Neutrophil (primary cell): ENCODE measurements at regions not wholly inside any gene's neighbourhood (a gene's known extent, or its start where the extent isn't known, plus 50 kb on each side); places are given as distances from the start of the nearest gene placed in this dataset.

Experiments
- H3K27ac ChIP-seq: fragments of 200-600 bp; sonication (generic); 2 replicates; pipeline ENCODE4 v1.5.1; 2016; ENCODE audit warnings: mild to moderate bottlenecking, moderate library complexity
- H3K27me3 ChIP-seq: fragments of 200-600 bp; sonication (generic); 2 replicates; pipeline ENCODE4 v1.6.0; 2016; ENCODE audit warnings: mild to moderate bottlenecking
- H3K36me3 ChIP-seq: fragments of 200-600 bp; sonication (generic); 2 replicates; pipeline ENCODE4 v1.5.1; 2017
- H3K4me1 ChIP-seq, 2 experiments: fragments of 200-600 bp in 1 of 2; sonication (generic) in 1 of 2; 1 replicate in 1 of 2; 2 replicates in 1 of 2; pipeline versions ENCODE4 v1.5.1 to v1.6.1; 2013 to 2016; ENCODE audit warnings: low read depth in 1 of 2, low read length in 1 of 2, mild to moderate bottlenecking in 1 of 2, moderate library complexity in 1 of 2; ENCODE audit not compliant: control insufficient read depth in 1 of 2, insufficient read depth in 1 of 2
- H3K4me3 ChIP-seq, 2 experiments: fragments of 200-600 bp in 1 of 2; sonication (generic) in 1 of 2; 1 replicate in 1 of 2; 2 replicates in 1 of 2; pipeline ENCODE4 v1.5.1; 2013 to 2016; ENCODE audit warnings: low read depth in 1 of 2, low read length in 1 of 2, mild to moderate bottlenecking in 1 of 2, moderate library complexity in 1 of 2
- H3K9me3 ChIP-seq: fragments of 200-600 bp; sonication (generic); 2 replicates; pipeline ENCODE4 v1.5.1; 2016
- TF ChIP-seq, protein P1 (sequence below): fragments of 200-600 bp; sonication (generic); IDR thresholded peaks from 2 replicates; pipeline ENCODE4 v1.5.1; 2016; ENCODE audit warnings: antibody characterized with exemption

DNA sequence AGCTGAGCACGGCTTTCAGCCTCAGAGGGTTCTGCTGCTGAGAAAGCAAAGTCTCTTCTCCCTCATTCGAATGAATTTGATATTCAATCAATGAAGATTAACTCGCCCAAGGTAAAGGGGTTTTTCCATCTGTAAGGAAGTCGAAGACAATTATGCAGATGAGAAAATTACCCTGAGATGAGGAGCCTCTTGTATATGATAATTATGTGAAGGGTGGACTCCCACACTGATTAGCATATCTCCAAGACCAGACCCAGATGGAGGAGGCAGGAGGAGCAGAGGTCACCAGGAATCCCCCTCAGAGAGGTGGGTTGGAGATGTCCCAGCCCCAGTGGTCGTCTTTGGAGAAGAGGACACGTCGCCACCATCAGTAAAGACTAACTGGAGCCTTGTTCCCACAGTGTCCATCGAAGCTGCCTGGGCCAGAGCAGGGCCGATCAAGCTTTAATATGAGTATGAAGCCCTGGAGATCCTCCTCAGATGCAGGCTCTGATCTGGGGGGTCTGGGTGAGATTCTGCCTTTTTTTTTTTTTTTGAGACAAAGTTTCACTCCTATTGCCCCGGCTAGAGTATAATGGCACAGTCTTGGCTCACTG is 61.5 kb upstream of the LHX1 start:
- H3K4me1 ChIP-seq = no peaks in the 10 kb centered on the region
- no peak overlapping the region for H3K27ac ChIP-seq
- TF ChIP-seq, protein P1, sequence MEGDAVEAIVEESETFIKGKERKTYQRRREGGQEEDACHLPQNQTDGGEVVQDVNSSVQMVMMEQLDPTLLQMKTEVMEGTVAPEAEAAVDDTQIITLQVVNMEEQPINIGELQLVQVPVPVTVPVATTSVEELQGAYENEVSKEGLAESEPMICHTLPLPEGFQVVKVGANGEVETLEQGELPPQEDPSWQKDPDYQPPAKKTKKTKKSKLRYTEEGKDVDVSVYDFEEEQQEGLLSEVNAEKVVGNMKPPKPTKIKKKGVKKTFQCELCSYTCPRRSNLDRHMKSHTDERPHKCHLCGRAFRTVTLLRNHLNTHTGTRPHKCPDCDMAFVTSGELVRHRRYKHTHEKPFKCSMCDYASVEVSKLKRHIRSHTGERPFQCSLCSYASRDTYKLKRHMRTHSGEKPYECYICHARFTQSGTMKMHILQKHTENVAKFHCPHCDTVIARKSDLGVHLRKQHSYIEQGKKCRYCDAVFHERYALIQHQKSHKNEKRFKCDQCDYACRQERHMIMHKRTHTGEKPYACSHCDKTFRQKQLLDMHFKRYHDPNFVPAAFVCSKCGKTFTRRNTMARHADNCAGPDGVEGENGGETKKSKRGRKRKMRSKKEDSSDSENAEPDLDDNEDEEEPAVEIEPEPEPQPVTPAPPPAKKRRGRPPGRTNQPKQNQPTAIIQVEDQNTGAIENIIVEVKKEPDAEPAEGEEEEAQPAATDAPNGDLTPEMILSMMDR = no peak
- no peaks in the 10 kb centered on the region for H3K36me3 ChIP-seq
- H3K27me3 ChIP-seq = peaks cover 63% of the 10 kb centered on the region
- H3K9me3 ChIP-seq = no peaks in the 10 kb centered on the region
- H3K4me3 ChIP-seq = no peak overlapping the region

DNA sequence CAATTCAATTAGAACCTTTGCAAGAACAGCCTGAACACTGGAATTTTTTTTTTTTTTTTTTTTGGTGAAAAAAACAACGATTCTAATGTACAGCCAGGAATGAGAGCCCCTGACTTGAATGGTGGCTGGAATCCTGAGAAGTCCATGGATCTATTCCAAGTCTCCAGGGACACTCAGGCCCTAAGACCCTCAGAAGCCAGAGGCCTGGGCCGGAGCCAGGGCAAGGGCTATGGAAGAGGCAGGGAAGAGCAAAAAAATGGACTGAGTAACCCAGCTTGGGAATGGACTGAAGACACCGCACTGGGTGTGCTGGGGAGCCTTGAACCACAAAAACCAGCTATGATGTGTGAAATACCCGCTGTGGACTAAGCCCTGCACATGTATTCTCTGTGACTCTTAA is 60.3 kb upstream of the LHX1 start:
- Histone ChIP-seq H3K36me3 (no peaks in the 10 kb centered on the region), H3K9me3 (no peaks in the 10 kb centered on the region), H3K27ac (no peak overlapping the region), H3K4me3 (no peak overlapping the region), H3K27me3 (peaks cover 65% of the 10 kb centered on the region), H3K4me1 (no peaks in the 10 kb centered on the region)
- TF ChIP-seq, protein P1 = no peak

DNA sequence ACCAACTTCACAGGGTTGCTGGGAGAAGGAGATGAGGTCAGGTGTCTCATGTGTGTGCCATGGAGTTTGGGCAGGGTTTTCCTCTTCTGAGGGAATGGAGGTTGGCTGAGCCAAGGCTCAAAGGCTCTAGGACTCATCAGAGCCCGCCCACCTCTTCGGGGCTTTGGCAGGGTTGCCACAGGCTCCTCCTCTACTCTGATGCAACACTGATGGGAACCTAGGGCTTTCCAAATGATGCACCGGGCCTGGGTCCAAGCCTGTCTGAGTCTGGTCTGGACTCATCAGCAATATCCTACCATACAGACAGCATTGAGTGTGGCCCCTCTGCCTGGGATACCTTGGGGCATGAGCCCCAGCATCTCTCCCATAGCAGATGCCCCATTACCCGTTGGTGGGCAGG is 59.5 kb upstream of the LHX1 start:
- no peaks in the 10 kb centered on the region for H3K9me3 ChIP-seq
- TF ChIP-seq, protein P1 = no peak
- no peak overlapping the region for H3K27ac ChIP-seq
- H3K36me3 ChIP-seq = no peaks in the 10 kb centered on the region
- peaks cover 65% of the 10 kb centered on the region for H3K27me3 ChIP-seq
- no peaks in the 10 kb centered on the region for H3K4me1 ChIP-seq
- no peak overlapping the region for H3K4me3 ChIP-seq

DNA sequence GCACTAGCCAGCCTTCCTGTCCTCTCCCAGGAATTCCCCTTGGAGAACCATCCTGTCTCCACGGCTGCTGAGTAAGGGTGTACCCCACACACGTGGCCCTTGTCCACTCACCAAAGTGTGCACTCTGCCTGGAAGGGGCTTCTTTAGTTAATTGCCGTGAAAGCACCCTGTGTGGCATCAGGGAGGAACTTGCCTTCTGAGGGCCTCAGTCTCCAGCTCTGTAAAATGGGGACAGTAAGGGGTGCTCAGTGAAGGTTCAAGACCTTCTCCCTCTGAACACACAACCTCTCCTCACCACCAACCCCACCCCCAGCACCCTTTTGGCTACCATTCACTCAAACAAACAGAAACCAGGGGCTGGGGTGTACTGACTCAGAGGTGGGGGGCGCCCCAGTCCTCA is 59.1 kb upstream of the LHX1 start:
- TF ChIP-seq, protein P1 = no peak
- Histone ChIP-seq H3K4me1 (no peaks in the 10 kb centered on the region), H3K27me3 (peaks cover 64% of the 10 kb centered on the region), H3K9me3 (no peaks in the 10 kb centered on the region), H3K36me3 (no peaks in the 10 kb centered on the region), H3K4me3 (no peak overlapping the region), H3K27ac (no peak overlapping the region)

DNA sequence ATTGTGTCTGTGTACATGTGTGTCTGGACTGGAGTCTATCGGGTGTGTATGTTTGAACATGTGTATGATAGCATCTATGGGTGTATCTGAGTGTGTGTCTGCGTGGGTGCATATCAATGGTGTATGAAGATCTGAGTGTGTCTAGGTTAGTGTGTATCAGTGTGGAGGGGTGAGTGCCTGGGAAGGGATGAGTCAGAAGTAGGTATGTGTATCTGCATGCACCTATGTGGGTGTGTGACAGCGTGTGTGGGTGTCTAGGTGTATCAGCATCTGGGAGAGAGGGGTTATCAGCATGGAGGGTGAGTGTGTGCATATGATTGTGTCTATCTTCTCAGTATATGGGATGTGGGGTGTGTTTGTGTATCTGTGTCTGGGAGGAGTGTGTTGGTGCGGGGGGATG is 58.2 kb upstream of the LHX1 start:
- H3K27ac ChIP-seq = no peak overlapping the region
- peaks cover 67% of the 10 kb centered on the region for H3K27me3 ChIP-seq
- H3K9me3 ChIP-seq = no peaks in the 10 kb centered on the region
- TF ChIP-seq, protein P1 = no peak
- no peak overlapping the region for H3K4me3 ChIP-seq
- no peaks in the 10 kb centered on the region for H3K4me1 ChIP-seq
- no peaks in the 10 kb centered on the region for H3K36me3 ChIP-seq
